Common myeloid progenitor, CD34-positive (primary cell): ENCODE measurements at regions not wholly inside any gene's neighbourhood (a gene's known extent, or its start where the extent isn't known, plus 50 kb on each side); places are given as distances from the start of the nearest gene placed in this dataset.
A peak's percentile ranks its signal among the peaks of the same experiment; 100 is the strongest.

Experiments
- CTCF ChIA-PET: fragments of 350-600 bp; sonication (Branson Sonifier 250); formaldehyde crosslinking; loops from one replicate; lab custom pipeline; 2021; ENCODE audit warnings: antibody characterized with exemption; lab: Charles Lee
- POLR2A ChIA-PET: fragments of 350-600 bp; sonication (Branson Sonifier 250); formaldehyde crosslinking; loops from one replicate; lab custom pipeline; 2021; ENCODE audit warnings: antibody characterized with exemption; lab: Charles Lee
- DNase-seq, 3 donors: peaks; one replicate each; pipeline versions ENCODE4 v3.0.0 to v3.0.0-alpha.2; 2013
- H3K27ac ChIP-seq, 2 experiments: 1 replicate in 1 of 2; 2 replicates in 1 of 2; pipeline ENCODE4 v1.7.0; 2013; ENCODE audit warnings: inconsistent platforms in 2 of 2, low read length in 2 of 2, mild to moderate bottlenecking in 2 of 2, low read depth in 1 of 2, moderate library complexity in 1 of 2; ENCODE audit not compliant: severe bottlenecking in 2 of 2, insufficient read depth in 1 of 2, poor library complexity in 1 of 2
- H3K27me3 ChIP-seq, 5 experiments: replicated peaks in 2 of 5; 1 replicate in 3 of 5; 2 replicates in 2 of 5; pipeline versions ENCODE4 v1.6.1 to v1.7.0; 2013; ENCODE audit warnings: low read length in 4 of 5, mild to moderate bottlenecking in 2 of 5, moderate library complexity in 2 of 5, inconsistent platforms in 1 of 5; ENCODE audit not compliant: insufficient read depth in 5 of 5, control insufficient read depth in 4 of 5
- H3K36me3 ChIP-seq, 4 experiments: 1 replicate in 2 of 4; 2 replicates in 2 of 4; pipeline versions ENCODE4 v1.6.1 to v1.7.0; 2013; ENCODE audit warnings: low read length in 3 of 4, control low read depth in 1 of 4, mild to moderate bottlenecking in 1 of 4; ENCODE audit not compliant: control insufficient read depth in 4 of 4, insufficient read depth in 4 of 4
- H3K4me1 ChIP-seq, 4 experiments: 1 replicate in 3 of 4; 2 replicates in 1 of 4; pipeline versions ENCODE4 v1.6.1 to v1.7.1; 2013; ENCODE audit warnings: low read length in 3 of 4, mild to moderate bottlenecking in 3 of 4, control low read depth in 1 of 4, inconsistent platforms in 1 of 4, moderate library complexity in 1 of 4; ENCODE audit not compliant: control insufficient read depth in 4 of 4, insufficient read depth in 4 of 4; ENCODE audit errors: control extremely low read depth in 1 of 4
- H3K4me3 ChIP-seq, 7 experiments: 1 replicate in 4 of 7; 2 replicates in 3 of 7; pipeline versions ENCODE4 v1.5.1 to v1.7.0; 2013; ENCODE audit warnings: mild to moderate bottlenecking in 7 of 7, low read length in 6 of 7, moderate library complexity in 6 of 7, inconsistent platforms in 2 of 7, low read depth in 2 of 7, control low read depth in 1 of 7; ENCODE audit not compliant: insufficient read depth in 4 of 7, control insufficient read depth in 1 of 7; ENCODE audit errors: extremely low read depth in 1 of 7
- H3K9me3 ChIP-seq, 5 experiments: 1 replicate in 4 of 5; 2 replicates in 1 of 5; pipeline versions ENCODE4 v1.6.1 to v1.7.1; 2013; ENCODE audit warnings: low read length in 4 of 5, mild to moderate bottlenecking in 2 of 5, inconsistent platforms in 1 of 5, low read depth in 1 of 5, moderate library complexity in 1 of 5; ENCODE audit not compliant: control insufficient read depth in 4 of 5, insufficient read depth in 2 of 5; ENCODE audit errors: control extremely low read depth in 1 of 5
- WGBS: methylation state at CpG from one replicate; pipeline ENCODE4 v1.1.5; 2013; ENCODE audit not compliant: insufficient coverage; 5-methylcytosine and 5-hydroxymethylcytosine counted together

- WGBS, result no CpG with 5 or more reads among the region's 1 CpG
- no peaks in the 10 kb centered on the region for H3K36me3 ChIP-seq
- POLR2A ChIA-PET, result no interaction called here
- no peak overlapping the region for H3K4me3 ChIP-seq
- DNase-seq, result no peak
- peaks cover 0 to 22% (median 1%) of the 10 kb centered on the region in 5 experiments for H3K9me3 ChIP-seq
- H3K27me3 ChIP-seq, result peaks cover 1 to 18% (median 6%) of the 10 kb centered on the region in 5 experiments
- no peak overlapping the region for H3K27ac ChIP-seq
- CTCF ChIA-PET, result no interaction called here
- no peaks in the 10 kb centered on the region for H3K4me1 ChIP-seq
Observed at GRCh38 chr6:166017032-166017635, 150.5 kb downstream of the TBXT start.

DNA sequence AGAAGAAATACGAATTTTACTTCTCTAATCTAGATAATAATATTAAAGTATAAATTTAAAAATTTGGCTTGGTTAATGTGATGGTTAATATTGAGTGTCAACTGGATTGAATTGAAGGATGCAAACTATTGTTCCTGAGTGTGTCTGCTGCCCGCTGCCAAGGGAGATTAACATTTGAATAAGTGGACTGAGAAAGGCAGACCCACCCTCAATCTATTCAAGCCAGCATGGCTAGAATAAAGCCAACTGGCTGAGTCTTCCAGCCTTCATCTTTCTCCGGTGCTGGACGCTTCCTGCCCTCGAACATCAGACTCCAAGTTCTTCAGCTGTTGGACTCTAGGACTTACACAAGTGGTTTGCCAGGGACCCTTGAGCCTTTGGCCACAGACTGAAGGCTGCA is 152.7 kb downstream of the TBXT start:
- peaks cover 12 to 36% (median 16%) of the 10 kb centered on the region in 5 experiments for H3K27me3 ChIP-seq
- WGBS, result 74% methylated on average over 4 of the region's 5 CpGs
- H3K9me3 ChIP-seq, result peaks cover 0 to 19% (median 1%) of the 10 kb centered on the region in 5 experiments
- POLR2A ChIA-PET, result no interaction called here
- CTCF ChIA-PET, result no interaction called here
- H3K4me3 ChIP-seq, result no peak overlapping the region
- DNase-seq, result no peak
- no peaks in the 10 kb centered on the region for H3K4me1 ChIP-seq
- H3K27ac ChIP-seq, result no peak overlapping the region
- no peaks in the 10 kb centered on the region for H3K36me3 ChIP-seq

DNA sequence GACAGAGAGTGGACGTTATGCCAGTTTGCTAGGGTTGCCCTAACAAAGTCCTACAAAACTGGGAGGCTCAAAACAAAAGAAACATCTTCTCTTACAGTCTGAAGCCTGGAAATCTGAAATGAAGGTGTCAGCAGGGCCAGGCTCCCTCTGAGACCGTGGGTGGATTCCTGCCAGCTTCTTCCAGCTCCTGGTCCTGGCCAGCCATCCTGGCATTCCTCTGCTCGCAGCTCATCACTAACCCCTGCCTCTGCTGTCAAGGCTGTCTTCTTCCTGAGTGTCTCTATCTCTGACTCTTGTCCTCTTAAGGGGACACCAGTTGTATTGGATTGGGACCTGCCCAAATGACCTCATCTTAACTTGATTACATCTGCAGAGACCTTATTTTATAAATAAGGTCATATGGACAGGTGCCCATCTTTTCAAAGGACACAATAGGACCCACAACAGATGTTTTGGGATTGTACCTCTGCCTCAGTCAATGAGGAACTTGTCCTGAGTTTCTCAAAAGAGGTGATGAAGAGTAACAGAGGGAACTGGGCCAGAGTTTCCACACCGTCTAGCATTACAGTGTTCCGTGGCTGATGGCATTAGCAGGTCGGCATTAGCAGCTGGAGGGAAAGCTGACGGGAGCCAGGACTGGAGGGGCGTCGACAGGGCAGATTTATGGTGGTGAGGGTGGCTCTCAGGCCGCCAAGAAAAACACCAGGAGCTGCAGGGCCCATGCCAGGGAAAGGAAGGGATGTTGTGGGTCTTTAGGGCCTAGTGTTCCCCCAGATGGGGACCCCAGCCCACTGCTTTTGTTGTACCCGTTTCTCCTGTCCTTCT is 157.3 kb downstream of the TBXT start:
- H3K4me1 ChIP-seq, result peaks cover 0 to 12% (median 8%) of the 10 kb centered on the region in 4 experiments
- DNase-seq, result no peak
- H3K4me3 ChIP-seq, result no peak overlapping the region
- no peaks in the 10 kb centered on the region for H3K36me3 ChIP-seq
- ChIA-PET CTCF (no interaction called here), POLR2A (no interaction called here)
- H3K27ac ChIP-seq, result no peak overlapping the region
- H3K9me3 ChIP-seq, result peaks cover 0 to 4% (median 0%) of the 10 kb centered on the region in 5 experiments
- WGBS, result 49% methylated on average over 11 of the region's 11 CpGs
- peaks cover 33 to 81% (median 47%) of the 10 kb centered on the region in 5 experiments for H3K27me3 ChIP-seq

DNA sequence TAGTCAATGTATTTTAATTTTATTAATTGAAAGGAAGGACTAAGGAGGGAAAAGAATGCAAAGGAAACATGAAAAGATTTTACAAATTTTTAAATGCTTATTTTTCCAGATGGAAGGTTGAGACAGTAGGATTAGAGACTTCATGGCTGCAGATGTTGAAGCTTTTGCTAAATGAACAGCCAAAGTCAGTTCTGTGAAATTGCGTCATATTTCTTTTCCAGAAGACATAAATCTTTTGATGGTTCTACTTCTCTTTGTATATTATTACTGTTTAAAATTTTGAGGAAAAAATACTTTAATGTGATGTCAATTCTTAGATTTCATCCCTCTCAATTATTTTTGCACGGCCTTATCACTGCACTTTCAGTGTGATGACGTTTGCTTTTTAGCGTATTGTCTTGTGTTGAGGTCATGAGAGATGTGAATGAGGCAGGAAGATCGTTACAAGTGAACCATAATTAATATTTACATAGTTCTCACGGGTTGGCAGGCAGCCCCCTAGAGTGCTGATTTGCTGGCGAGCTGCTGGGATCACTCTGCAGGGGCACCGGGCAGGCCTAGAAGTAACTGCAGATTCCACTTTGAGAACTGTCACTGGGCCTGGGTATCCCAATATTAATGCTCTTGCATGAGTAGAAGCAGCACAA is 158.1 kb downstream of the TBXT start:
- WGBS, result 48% methylated on average over 4 of the region's 8 CpGs
- Histone ChIP-seq H3K36me3 (no peaks in the 10 kb centered on the region), H3K9me3 (peaks cover 0 to 7% (median 2%) of the 10 kb centered on the region in 5 experiments), H3K4me1 (peaks cover 0 to 12% (median 8%) of the 10 kb centered on the region in 4 experiments), H3K27ac (no peak overlapping the region), H3K4me3 (no peak overlapping the region), H3K27me3 (peaks cover 33 to 88% (median 54%) of the 10 kb centered on the region in 5 experiments)
- ChIA-PET POLR2A (no interaction called here), CTCF (no interaction called here)
- DNase-seq, result no peak

DNA sequence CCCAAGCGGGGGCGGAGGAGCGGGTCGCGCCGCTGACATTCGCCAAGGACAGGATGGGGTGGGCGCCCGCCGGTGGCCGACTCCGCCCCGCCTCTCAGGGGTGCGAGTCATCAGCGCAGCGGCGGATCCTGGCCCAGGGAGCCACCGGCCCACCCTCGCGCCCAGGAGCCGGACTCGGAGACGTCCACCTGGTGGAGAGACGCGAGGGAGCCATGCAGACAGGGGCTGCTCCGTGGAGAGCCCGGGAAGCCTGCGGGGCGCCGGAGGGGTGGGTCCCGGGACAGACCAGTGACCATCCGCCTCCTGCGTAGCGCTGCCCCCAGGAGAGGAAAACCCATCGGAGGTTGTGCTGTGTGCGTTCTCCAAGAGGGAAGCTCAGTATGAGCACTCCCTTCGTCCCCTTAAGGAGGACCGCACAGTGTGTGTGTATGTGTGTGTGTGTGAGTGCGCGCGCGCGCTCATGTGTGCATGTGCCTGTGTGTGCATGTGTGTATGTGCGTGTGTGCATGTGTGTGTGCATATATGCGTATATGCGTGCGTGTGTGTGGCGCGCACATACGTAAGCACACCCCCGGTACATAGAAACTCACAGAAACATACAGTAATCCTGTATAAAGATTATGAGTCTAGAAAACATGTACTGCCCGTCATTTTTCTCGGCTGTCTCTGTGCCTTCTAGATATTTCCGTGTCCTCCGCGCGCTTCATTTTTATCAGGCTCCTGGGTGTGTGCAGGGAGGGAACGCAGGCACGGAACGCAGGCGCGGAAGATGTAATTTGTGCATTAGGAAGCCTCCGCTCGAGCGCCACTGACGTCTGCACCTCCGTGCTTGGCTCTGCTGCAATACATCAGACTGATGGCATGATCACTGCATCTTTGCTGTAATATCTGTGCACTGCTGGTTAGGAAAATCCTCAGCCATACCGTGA is 158.9 kb downstream of the TBXT start:
- peak in 1 of 3 donors; percentile 33 for DNase-seq
- peaks cover 31 to 91% (median 56%) of the 10 kb centered on the region in 5 experiments for H3K27me3 ChIP-seq
- H3K9me3 ChIP-seq, result peaks cover 0 to 8% (median 6%) of the 10 kb centered on the region in 5 experiments
- no peak overlapping the region for H3K27ac ChIP-seq
- ChIA-PET CTCF (no interaction called here), POLR2A (no interaction called here)
- 3% methylated on average over 40 of the region's 68 CpGs for WGBS
- no peaks in the 10 kb centered on the region for H3K36me3 ChIP-seq
- H3K4me1 ChIP-seq, result peaks cover 0 to 12% (median 8%) of the 10 kb centered on the region in 4 experiments
- peak overlapping the region in 2 of 7 experiments; percentile 6 to 14 for H3K4me3 ChIP-seq

- Histone ChIP-seq H3K4me3 (no peak overlapping the region), H3K27me3 (peaks cover 29 to 98% (median 53%) of the 10 kb centered on the region in 5 experiments), H3K9me3 (peaks cover 0 to 8% (median 6%) of the 10 kb centered on the region in 5 experiments), H3K27ac (no peak overlapping the region), H3K4me1 (peaks cover 0 to 12% (median 8%) of the 10 kb centered on the region in 4 experiments), H3K36me3 (no peaks in the 10 kb centered on the region)
- ChIA-PET CTCF (no interaction called here), POLR2A (no interaction called here)
- no peak for DNase-seq
- WGBS, result 6% methylated on average over 8 of the region's 18 CpGs
Observed at GRCh38 chr6:166007349-166008263, 160.0 kb downstream of the TBXT start.
